IMR-90 (cell line): ENCODE measurements at regions not wholly inside any gene's neighbourhood (a gene's known extent, or its start where the extent isn't known, plus 50 kb on each side); places are given as distances from the start of the nearest gene placed in this dataset.
A peak's percentile ranks its signal among the peaks of the same experiment; 100 is the strongest.

Experiments
- ATAC-seq: fragments of 200-7000 bp; cut with Tn5 transposase; 2 replicates; pipeline ENCODE4 v1.9.1; 2020; ENCODE audit warnings: low read depth, mild to moderate bottlenecking, moderate library complexity
- BruUV-seq: library from RNA; stranded (reverse); fragments of 400-500 nt; replicated peaks from 2 replicates; lab custom pipeline; 2021; lab: Mats Ljungman, UMichigan
- CTCF ChIA-PET: fragments of 300-600 bp; formaldehyde crosslinking; extraction: SDS; loops from one replicate; lab custom pipeline; 2021; ENCODE audit warnings: antibody characterized with exemption; lab: Yijun Ruan, JAX
- POLR2A ChIA-PET: fragments of 300-600 bp; sonication (Branson Sonifier 250); formaldehyde crosslinking; loops from one replicate; lab custom pipeline; 2022; ENCODE audit warnings: antibody characterized with exemption; ENCODE audit not compliant: unreplicated experiment; lab: Charles Lee
- DNase-seq: peaks from one replicate; pipeline ENCODE4 v3.0.0; 2013
- H2AFZ ChIP-seq: replicated peaks from 2 replicates; pipeline ENCODE3; 2013; ENCODE audit warnings: low read length, mild to moderate bottlenecking; ENCODE audit not compliant: poor library complexity
- H2AK5ac ChIP-seq: 2 replicates; pipeline ENCODE4 v1.6.1; 2013; ENCODE audit warnings: low read depth, low read length, inconsistent platforms
- H2AK9ac ChIP-seq: replicated peaks from 2 replicates; pipeline ENCODE3; 2013; ENCODE audit warnings: mild to moderate bottlenecking, low read depth, low read length, moderate library complexity; ENCODE audit not compliant: poor library complexity
- H2BK120ac ChIP-seq: 2 replicates; pipeline ENCODE4 v1.6.1; 2013; ENCODE audit warnings: low read depth, low read length, inconsistent platforms
- H2BK15ac ChIP-seq: 3 replicates; pipeline ENCODE4 v1.6.1; 2013; ENCODE audit warnings: low read depth, low read length, inconsistent platforms
- H2BK20ac ChIP-seq: 2 replicates; pipeline ENCODE4 v1.6.1; 2013; ENCODE audit warnings: low read depth, mild to moderate bottlenecking, inconsistent platforms, low read length, moderate library complexity
- H2BK5ac ChIP-seq: 2 replicates; pipeline ENCODE4 v1.6.1; 2013; ENCODE audit warnings: mild to moderate bottlenecking, low read depth, low read length, inconsistent platforms; ENCODE audit not compliant: poor library complexity, severe bottlenecking
- H3K14ac ChIP-seq: replicated peaks from 2 replicates; pipeline ENCODE4 v1.6.1; 2013; ENCODE audit warnings: low read depth, low read length, inconsistent platforms
- H3K18ac ChIP-seq: 2 replicates; pipeline ENCODE4 v1.6.1; 2013; ENCODE audit warnings: low read depth, low read length, control low read depth
- H3K23ac ChIP-seq: 2 replicates; pipeline ENCODE4 v1.6.1; 2013; ENCODE audit warnings: low read depth, low read length, inconsistent platforms
- H3K27ac ChIP-seq: 2 replicates; pipeline ENCODE4 v1.5.1; 2013; ENCODE audit warnings: mild to moderate bottlenecking, control low read depth, low read length; ENCODE audit not compliant: insufficient read depth
- H3K27me3 ChIP-seq: 2 replicates; pipeline ENCODE4 v1.6.1; 2013; ENCODE audit warnings: low read length; ENCODE audit not compliant: control insufficient read depth, insufficient read depth
- H3K36me3 ChIP-seq: 2 replicates; pipeline ENCODE4 v1.6.1; 2013; ENCODE audit warnings: low read length, mixed read lengths; ENCODE audit not compliant: control insufficient read depth, insufficient read depth
- H3K4ac ChIP-seq: 2 replicates; pipeline ENCODE4 v1.6.1; 2013; ENCODE audit warnings: low read depth, low read length, inconsistent platforms
- H3K4me1 ChIP-seq: 2 replicates; pipeline ENCODE4 v1.6.1; 2013; ENCODE audit warnings: low read length, mixed read lengths; ENCODE audit not compliant: control insufficient read depth, insufficient read depth
- H3K4me2 ChIP-seq: 2 replicates; pipeline ENCODE4 v1.6.1; 2013; ENCODE audit warnings: low read depth, mild to moderate bottlenecking, control low read depth, low read length, moderate library complexity
- H3K4me3 ChIP-seq: 2 replicates; pipeline ENCODE4 v1.5.1; 2013; ENCODE audit warnings: low read depth, mild to moderate bottlenecking, control low read depth, low read length, moderate library complexity; ENCODE audit not compliant: insufficient read depth
- H3K56ac ChIP-seq: 2 replicates; pipeline ENCODE4 v1.6.1; 2013; ENCODE audit warnings: low read length, inconsistent platforms; ENCODE audit not compliant: insufficient read depth; ENCODE audit errors: extremely low read depth
- H3K79me1 ChIP-seq, 2 experiments: 2 replicates each; pipeline ENCODE4 v1.6.1; 2013; ENCODE audit warnings: low read length in 2 of 2, inconsistent platforms in 1 of 2, low read depth in 1 of 2
- H3K9ac ChIP-seq: 2 replicates; pipeline ENCODE4 v1.6.1; 2013; ENCODE audit warnings: low read depth, low read length, control low read depth
- H3K9me1 ChIP-seq: 2 replicates; pipeline ENCODE4 v1.6.1; 2013; ENCODE audit warnings: low read length, inconsistent platforms; ENCODE audit not compliant: insufficient read depth
- H3K9me3 ChIP-seq: 2 replicates; pipeline ENCODE4 v1.6.1; 2013; ENCODE audit warnings: low read length; ENCODE audit not compliant: control insufficient read depth, insufficient read depth
- H4K20me1 ChIP-seq: 2 replicates; pipeline ENCODE4 v1.6.1; 2013; ENCODE audit warnings: low read length, inconsistent platforms; ENCODE audit not compliant: insufficient read depth
- H4K5ac ChIP-seq: 2 replicates; pipeline ENCODE4 v1.6.1; 2013; ENCODE audit warnings: mild to moderate bottlenecking, low read depth, low read length, control low read depth
- H4K8ac ChIP-seq, 2 experiments: 2 replicates each; pipeline ENCODE4 v1.6.1; 2013; ENCODE audit warnings: low read depth in 2 of 2, low read length in 2 of 2, control low read depth in 1 of 2, inconsistent platforms in 1 of 2
- H4K91ac ChIP-seq: 2 replicates; pipeline ENCODE4 v1.6.1; 2013; ENCODE audit warnings: low read depth, low read length, inconsistent platforms; ENCODE audit not compliant: insufficient read depth
- CEBPB ChIP-seq: IDR thresholded peaks from 2 replicates; pipeline ENCODE4 v1.6.1; 2012; ENCODE audit warnings: low read depth, low read length, improper control_type of control experiment
- CHD1 ChIP-seq: IDR thresholded peaks from 2 replicates; pipeline ENCODE4 v1.6.1; 2012; ENCODE audit warnings: low read depth, low read length, improper control_type of control experiment
- FOS ChIP-seq: fragments of 150-350 bp; IDR thresholded peaks from 2 replicates; pipeline ENCODE4 v1.6.1; 2016; ENCODE audit warnings: low read depth, low read length
- MAFK ChIP-seq: IDR thresholded peaks from 2 replicates; pipeline ENCODE4 v1.6.1; 2012; ENCODE audit warnings: low read depth, low read length, improper control_type of control experiment
- MAZ ChIP-seq: IDR thresholded peaks from 2 replicates; pipeline ENCODE4 v1.6.1; 2012; ENCODE audit warnings: low read depth, mild to moderate bottlenecking, low read length, improper control_type of control experiment, moderate library complexity, borderline replicate concordance
- NFE2L2 ChIP-seq: fragments of 150-350 bp; IDR thresholded peaks from 2 replicates; pipeline ENCODE4 v1.6.1; 2016; ENCODE audit warnings: low read depth, mild to moderate bottlenecking, low read length
- POLR2A ChIP-seq: IDR thresholded peaks from 2 replicates; pipeline ENCODE4 v1.6.1; 2012; ENCODE audit warnings: mild to moderate bottlenecking, low read depth, low read length
- RAD21 ChIP-seq: IDR thresholded peaks from 2 replicates; pipeline ENCODE4 v1.6.1; 2012; ENCODE audit warnings: low read length, improper control_type of control experiment
- RFX5 ChIP-seq: IDR thresholded peaks from 2 replicates; pipeline ENCODE4 v1.8.0; 2012; ENCODE audit warnings: low read depth, mild to moderate bottlenecking, low read length, moderate library complexity
- SMC3 ChIP-seq: fragments of 150-350 bp; IDR thresholded peaks from 2 replicates; pipeline ENCODE4 v1.6.1; 2016; ENCODE audit warnings: low read depth, mild to moderate bottlenecking, antibody characterized with exemption, low read length, moderate library complexity
- USF2 ChIP-seq: fragments of 150-350 bp; IDR thresholded peaks from 2 replicates; pipeline ENCODE4 v1.6.1; 2017; ENCODE audit warnings: mild to moderate bottlenecking, antibody characterized with exemption, low read length, low read depth
- whole genome bisulfite sequencing, 2 experiments: methylation state at CpG; one replicate each; pipeline versions ENCODE4 v1.1.5 to v1.1.7; 2013; ENCODE audit warnings: missing lambda C conversion rate in 2 of 2; ENCODE audit not compliant: insufficient read length in 1 of 2; ENCODE audit errors: extremely low coverage in 2 of 2; 5-methylcytosine and 5-hydroxymethylcytosine counted together
- dilution Hi-C: fragments of 300-500 bp; cut with HindIII; formaldehyde crosslinking; loops from one replicate; pipeline ENCODE4 v1.14.3; 2018; ENCODE audit warnings: low sequenced_read_pairs; ENCODE audit not compliant: unreplicated experiment
- in situ Hi-C: fragments of 300-500 bp; cut with MboI; formaldehyde crosslinking; loops from 3 replicates; pipeline ENCODE4 v1.14.3; 2019; ENCODE audit warnings: low sequenced_read_pairs, inconsistent platforms, mixed read lengths
- intact Hi-C: fragments of 100-400 bp; cut with micrococcal nuclease; formaldehyde crosslinking; loops from 2 replicates; pipeline ENCODE4 v1.10.0; 2022
- TF ChIP-seq, protein P1 (sequence below): conservative IDR thresholded peaks from 2 replicates; pipeline ENCODE4 v1.5.1; 2012; ENCODE audit warnings: mild to moderate bottlenecking, low read depth, low read length, improper control_type of control experiment
- TF ChIP-seq, protein P2 (sequence below): fragments of 150-350 bp; IDR thresholded peaks from 2 replicates; pipeline ENCODE4 v1.6.1; 2016; ENCODE audit warnings: low read depth, mild to moderate bottlenecking, low read length, moderate library complexity, borderline replicate concordance

GRCh38 chr2:142675398-142675797 is 202.1 kb upstream of the KYNU start:
- no peak overlapping the region for H3K18ac ChIP-seq
- H3K36me3 ChIP-seq = no peaks in the 10 kb centered on the region
- H3K9ac ChIP-seq = no peak overlapping the region
- no peaks in the 10 kb centered on the region for H3K27me3 ChIP-seq
- no peak overlapping the region for H2AFZ ChIP-seq
- H3K4me1 ChIP-seq = no peaks in the 10 kb centered on the region
- ATAC-seq (peak; percentile 75), DNase-seq (peak; percentile 25)
- no peak overlapping the region for H2AK5ac ChIP-seq
- H2BK15ac ChIP-seq = no peak overlapping the region
- no peak overlapping the region for H4K91ac ChIP-seq
- H3K56ac ChIP-seq = no peak overlapping the region
- no peak overlapping the region for H4K5ac ChIP-seq
- no peak overlapping the region for H2BK20ac ChIP-seq
- no peak overlapping the region for H3K4me3 ChIP-seq
- H3K79me1 ChIP-seq = no peaks in the 10 kb centered on the region
- BruUV-seq = no TSS peak
- H2BK5ac ChIP-seq = no peak overlapping the region
- H4K8ac ChIP-seq = no peak overlapping the region
- TF ChIP-seq POLR2A (no peak), SMC3 (no peak), RFX5 (no peak), MAFK (no peak), NFE2L2 (no peak), CHD1 (no peak), CEBPB (no peak), MAZ (no peak), FOS (no peak), USF2 (no peak), RAD21 (no peak)
- TF ChIP-seq, protein P1, sequence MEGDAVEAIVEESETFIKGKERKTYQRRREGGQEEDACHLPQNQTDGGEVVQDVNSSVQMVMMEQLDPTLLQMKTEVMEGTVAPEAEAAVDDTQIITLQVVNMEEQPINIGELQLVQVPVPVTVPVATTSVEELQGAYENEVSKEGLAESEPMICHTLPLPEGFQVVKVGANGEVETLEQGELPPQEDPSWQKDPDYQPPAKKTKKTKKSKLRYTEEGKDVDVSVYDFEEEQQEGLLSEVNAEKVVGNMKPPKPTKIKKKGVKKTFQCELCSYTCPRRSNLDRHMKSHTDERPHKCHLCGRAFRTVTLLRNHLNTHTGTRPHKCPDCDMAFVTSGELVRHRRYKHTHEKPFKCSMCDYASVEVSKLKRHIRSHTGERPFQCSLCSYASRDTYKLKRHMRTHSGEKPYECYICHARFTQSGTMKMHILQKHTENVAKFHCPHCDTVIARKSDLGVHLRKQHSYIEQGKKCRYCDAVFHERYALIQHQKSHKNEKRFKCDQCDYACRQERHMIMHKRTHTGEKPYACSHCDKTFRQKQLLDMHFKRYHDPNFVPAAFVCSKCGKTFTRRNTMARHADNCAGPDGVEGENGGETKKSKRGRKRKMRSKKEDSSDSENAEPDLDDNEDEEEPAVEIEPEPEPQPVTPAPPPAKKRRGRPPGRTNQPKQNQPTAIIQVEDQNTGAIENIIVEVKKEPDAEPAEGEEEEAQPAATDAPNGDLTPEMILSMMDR = no peak
- TF ChIP-seq, protein P2, sequence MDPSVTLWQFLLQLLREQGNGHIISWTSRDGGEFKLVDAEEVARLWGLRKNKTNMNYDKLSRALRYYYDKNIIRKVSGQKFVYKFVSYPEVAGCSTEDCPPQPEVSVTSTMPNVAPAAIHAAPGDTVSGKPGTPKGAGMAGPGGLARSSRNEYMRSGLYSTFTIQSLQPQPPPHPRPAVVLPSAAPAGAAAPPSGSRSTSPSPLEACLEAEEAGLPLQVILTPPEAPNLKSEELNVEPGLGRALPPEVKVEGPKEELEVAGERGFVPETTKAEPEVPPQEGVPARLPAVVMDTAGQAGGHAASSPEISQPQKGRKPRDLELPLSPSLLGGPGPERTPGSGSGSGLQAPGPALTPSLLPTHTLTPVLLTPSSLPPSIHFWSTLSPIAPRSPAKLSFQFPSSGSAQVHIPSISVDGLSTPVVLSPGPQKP = no peak
- dilution Hi-C loops (no loop called here), intact Hi-C loops (no loop called here), in situ Hi-C loops (no loop called here)
- H3K27ac ChIP-seq = no peak overlapping the region
- no peak overlapping the region for H2AK9ac ChIP-seq
- no peak overlapping the region for H3K23ac ChIP-seq
- H2BK120ac ChIP-seq = no peak overlapping the region
- no peak overlapping the region for H3K4me2 ChIP-seq
- H3K9me1 ChIP-seq = no peaks in the 10 kb centered on the region
- POLR2A ChIA-PET = interaction anchor here (0.6 kb wide), 1 partner anchor 394 kb away, joined by 12 read pairs; no protein-coding TSS in a partner anchor
- no peaks in the 10 kb centered on the region for H4K20me1 ChIP-seq
- H3K14ac ChIP-seq = no peak overlapping the region
- WGBS, 2 experiments = no CpG with 5 or more reads among the region's 5 CpGs
- H3K4ac ChIP-seq = no peak overlapping the region
- no peaks in the 10 kb centered on the region for H3K9me3 ChIP-seq
- CTCF ChIA-PET = no interaction called here
